ENCODE measurements at regions not wholly inside any gene's neighbourhood (a gene's known extent, or its start where the extent isn't known, plus 50 kb on each side); places are given as distances from the start of the nearest gene placed in this dataset.

DNA sequence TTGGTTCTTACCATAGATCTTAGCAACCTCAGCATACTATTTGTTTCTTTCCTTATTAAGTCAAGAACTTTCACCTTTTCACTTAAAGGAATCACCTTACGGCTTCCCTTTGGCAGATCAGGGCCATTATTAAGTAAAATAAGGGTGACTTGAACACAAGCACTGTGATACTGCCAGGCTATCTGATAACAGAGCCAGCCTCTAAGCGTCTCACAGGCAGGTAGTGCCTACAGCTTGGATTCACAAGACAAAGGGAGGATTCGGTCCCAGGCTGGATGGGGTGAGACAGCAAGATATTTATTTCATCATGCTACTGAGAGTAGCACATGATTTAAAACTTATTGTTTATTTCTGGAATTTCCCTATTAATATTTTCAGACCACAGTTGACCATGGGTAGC lies 218.6 kb downstream of the FOXO1 start:
- TF ChIP-seq, protein P1, sequence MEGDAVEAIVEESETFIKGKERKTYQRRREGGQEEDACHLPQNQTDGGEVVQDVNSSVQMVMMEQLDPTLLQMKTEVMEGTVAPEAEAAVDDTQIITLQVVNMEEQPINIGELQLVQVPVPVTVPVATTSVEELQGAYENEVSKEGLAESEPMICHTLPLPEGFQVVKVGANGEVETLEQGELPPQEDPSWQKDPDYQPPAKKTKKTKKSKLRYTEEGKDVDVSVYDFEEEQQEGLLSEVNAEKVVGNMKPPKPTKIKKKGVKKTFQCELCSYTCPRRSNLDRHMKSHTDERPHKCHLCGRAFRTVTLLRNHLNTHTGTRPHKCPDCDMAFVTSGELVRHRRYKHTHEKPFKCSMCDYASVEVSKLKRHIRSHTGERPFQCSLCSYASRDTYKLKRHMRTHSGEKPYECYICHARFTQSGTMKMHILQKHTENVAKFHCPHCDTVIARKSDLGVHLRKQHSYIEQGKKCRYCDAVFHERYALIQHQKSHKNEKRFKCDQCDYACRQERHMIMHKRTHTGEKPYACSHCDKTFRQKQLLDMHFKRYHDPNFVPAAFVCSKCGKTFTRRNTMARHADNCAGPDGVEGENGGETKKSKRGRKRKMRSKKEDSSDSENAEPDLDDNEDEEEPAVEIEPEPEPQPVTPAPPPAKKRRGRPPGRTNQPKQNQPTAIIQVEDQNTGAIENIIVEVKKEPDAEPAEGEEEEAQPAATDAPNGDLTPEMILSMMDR (IDR thresholded peaks at IDR 0.05; ENCODE audit: insufficient read depth, low read depth, low read length), result no peak
- no peak for TF ChIP-seq EZH2 (IDR thresholded peaks at IDR 0.05; ENCODE audit: insufficient read depth, low read length)

Measured in astrocyte (in vitro differentiated cells and primary cell).